H1 (cell line): ENCODE measurements at regions not wholly inside any gene's neighbourhood (a gene's known extent, or its start where the extent isn't known, plus 50 kb on each side); places are given as distances from the start of the nearest gene placed in this dataset.
"Not testable (repeated sequence)": the region's sequence is repeated elsewhere in the genome, so short reads cannot be mapped to it uniquely, and the experiment has no call there.

Experiments
- CTCF ChIA-PET: fragments of 300-600 bp; sonication (Branson Sonifier 250); formaldehyde crosslinking; loops from one replicate; lab custom pipeline; 2021; ENCODE audit not compliant: partially characterized antibody; lab: Charles Lee
- POLR2A ChIA-PET: fragments of 300-600 bp; sonication (Branson Sonifier 250); formaldehyde crosslinking; loops from one replicate; lab custom pipeline; 2021; ENCODE audit warnings: inconsistent platforms; ENCODE audit not compliant: partially characterized antibody; lab: Charles Lee
- DNase-seq, 2 experiments: peaks; one replicate each; pipeline versions ENCODE4 v3.0.0 to v3.0.0-alpha.2; 2010 to 2022; ENCODE audit warnings: low spot score in 2 of 2, low read depth in 1 of 2, mixed read lengths in 1 of 2
- FAIRE-seq: peaks from 2 replicates; lab custom pipeline; 2011; peaks lifted over from hg19 to GRCh38; lab: Jason Lieb, UNC
- H2AFZ ChIP-seq: 2 replicates; pipeline ENCODE4 v1.8.1; 2012; ENCODE audit warnings: low read length, inconsistent platforms
- H2AK5ac ChIP-seq: 2 replicates; pipeline ENCODE4 v1.6.1; 2013; ENCODE audit warnings: low read depth, low read length
- H2BK120ac ChIP-seq: replicated peaks from 2 replicates; pipeline ENCODE3; 2013; ENCODE audit warnings: low read depth, low read length, inconsistent platforms
- H2BK12ac ChIP-seq: 2 replicates; pipeline ENCODE4 v1.6.1; 2013; ENCODE audit warnings: low read depth, low read length
- H2BK15ac ChIP-seq: 2 replicates; pipeline ENCODE4 v1.6.1; 2013; ENCODE audit warnings: low read length
- H2BK20ac ChIP-seq: 2 replicates; pipeline ENCODE4 v1.6.1; 2013; ENCODE audit warnings: low read length
- H2BK5ac ChIP-seq: 2 replicates; pipeline ENCODE4 v1.6.1; 2013; ENCODE audit warnings: low read depth, low read length
- H3K14ac ChIP-seq: 2 replicates; pipeline ENCODE4 v1.6.1; 2013; ENCODE audit warnings: inconsistent platforms; ENCODE audit not compliant: insufficient read length
- H3K18ac ChIP-seq: 2 replicates; pipeline ENCODE4 v1.6.1; 2013; ENCODE audit warnings: low read length; ENCODE audit errors: extremely low read depth
- H3K23ac ChIP-seq: 2 replicates; pipeline ENCODE4 v1.6.1; 2013; ENCODE audit warnings: inconsistent platforms; ENCODE audit not compliant: insufficient read length
- H3K23me2 ChIP-seq: 2 replicates; pipeline ENCODE4 v1.6.1; 2013; ENCODE audit warnings: low read depth, low read length
- H3K27ac ChIP-seq: 2 replicates; pipeline ENCODE4 v1.6.1; 2011; ENCODE audit warnings: low read depth, low read length, inconsistent platforms
- H3K27me3 ChIP-seq, 4 experiments: replicated peaks in 1 of 4; 1 replicate in 1 of 4; 2 replicates in 3 of 4; pipeline versions ENCODE4 v1.6.1 to v1.8.1; 2011 to 2013; ENCODE audit warnings: low read length in 3 of 4, mild to moderate bottlenecking in 3 of 4, inconsistent platforms in 2 of 4, mixed read lengths in 2 of 4, moderate library complexity in 1 of 4; ENCODE audit not compliant: control insufficient read depth in 3 of 4, insufficient read depth in 3 of 4; ENCODE audit errors: extremely low read depth in 1 of 4
- H3K36me3 ChIP-seq, 4 experiments: 2 replicates each; pipeline versions ENCODE4 v1.6.1 to v1.8.1; 2011 to 2013; ENCODE audit warnings: mild to moderate bottlenecking in 4 of 4, low read length in 3 of 4, moderate library complexity in 2 of 4, control low read depth in 1 of 4, inconsistent platforms in 1 of 4; ENCODE audit not compliant: insufficient read depth in 4 of 4, control insufficient read depth in 2 of 4
- H3K4ac ChIP-seq: replicated peaks from 2 replicates; pipeline ENCODE3; 2013; ENCODE audit warnings: low read length, low read depth, mixed read lengths, inconsistent platforms; ENCODE audit not compliant: insufficient read length
- H3K4me1 ChIP-seq, 4 experiments: replicated peaks in 1 of 4; 1 replicate in 1 of 4; 2 replicates in 3 of 4; pipeline versions ENCODE4 v1.6.1 to v1.8.1; 2011 to 2013; ENCODE audit warnings: low read length in 3 of 4, inconsistent platforms in 2 of 4, mixed read lengths in 1 of 4; ENCODE audit not compliant: insufficient read depth in 4 of 4, control insufficient read depth in 3 of 4
- H3K4me2 ChIP-seq, 2 experiments: 2 replicates each; pipeline versions ENCODE4 v1.6.1 to v1.8.1; 2011 to 2013; ENCODE audit warnings: low read depth in 2 of 2, low read length in 2 of 2, control low read depth in 1 of 2, inconsistent platforms in 1 of 2, mild to moderate bottlenecking in 1 of 2; ENCODE audit not compliant: insufficient read depth in 1 of 2
- H3K4me3 ChIP-seq, 4 experiments: fragments of 200-600, 300-600 bp in 1 of 4; sonication (generic), shearing (Covaris generic), sonication (Bioruptor Twin) in 1 of 4; 2 replicates each; pipeline versions ENCODE4 v1.5.1 to v1.8.1; 2011 to 2016; ENCODE audit warnings: low read length in 4 of 4, low read depth in 3 of 4, control low read depth in 2 of 4, inconsistent platforms in 2 of 4, mild to moderate bottlenecking in 2 of 4, mixed read lengths in 1 of 4, moderate library complexity in 1 of 4; ENCODE audit not compliant: insufficient read depth in 2 of 4; ENCODE audit errors: extremely low read depth in 1 of 4
- H3K56ac ChIP-seq: replicated peaks from 2 replicates; pipeline ENCODE3; 2013; ENCODE audit warnings: low read depth, mild to moderate bottlenecking, mixed read lengths, low read length, inconsistent platforms; ENCODE audit not compliant: insufficient read length
- H3K79me1 ChIP-seq: 2 replicates; pipeline ENCODE4 v1.6.1; 2013; ENCODE audit warnings: low read depth, low read length, control low read depth
- H3K79me2 ChIP-seq, 2 experiments: 2 replicates each; pipeline versions ENCODE4 v1.6.1 to v1.8.1; 2012 to 2013; ENCODE audit warnings: low read length in 2 of 2, mild to moderate bottlenecking in 2 of 2, inconsistent platforms in 1 of 2; ENCODE audit not compliant: insufficient read depth in 2 of 2, control insufficient read depth in 1 of 2
- H3K9ac ChIP-seq, 4 experiments: replicated peaks in 1 of 4; 1 replicate in 1 of 4; 2 replicates in 3 of 4; pipeline versions ENCODE4 v1.6.1 to v1.8.1; 2011 to 2013; ENCODE audit warnings: low read depth in 3 of 4, low read length in 3 of 4, control low read depth in 2 of 4, mild to moderate bottlenecking in 2 of 4, moderate library complexity in 2 of 4, inconsistent platforms in 1 of 4; ENCODE audit errors: extremely low read depth in 1 of 4
- H3K9me3 ChIP-seq, 2 experiments: 2 replicates each; pipeline versions ENCODE4 v1.6.1 to v1.8.1; 2012 to 2013; ENCODE audit warnings: mild to moderate bottlenecking in 2 of 2, moderate library complexity in 2 of 2, control low read depth in 1 of 2, inconsistent platforms in 1 of 2, low read depth in 1 of 2, low read length in 1 of 2, mixed read lengths in 1 of 2; ENCODE audit not compliant: insufficient read depth in 2 of 2
- H4K20me1 ChIP-seq, 2 experiments: replicated peaks in 1 of 2; 2 replicates each; pipeline versions ENCODE3 to v1.8.1; 2011 to 2013; ENCODE audit warnings: inconsistent platforms in 2 of 2, low read length in 2 of 2, mild to moderate bottlenecking in 1 of 2; ENCODE audit not compliant: insufficient read depth in 2 of 2, control insufficient read depth in 1 of 2
- H4K5ac ChIP-seq: 2 replicates; pipeline ENCODE4 v1.6.1; 2013; ENCODE audit warnings: low read length, low read depth, mixed read lengths, inconsistent platforms; ENCODE audit not compliant: insufficient read length
- H4K8ac ChIP-seq: 2 replicates; pipeline ENCODE4 v1.8.0; 2013; ENCODE audit warnings: mild to moderate bottlenecking, moderate library complexity, low read length, inconsistent platforms; ENCODE audit not compliant: insufficient read depth; ENCODE audit errors: extremely low read depth
- H4K91ac ChIP-seq: replicated peaks from 2 replicates; pipeline ENCODE3; 2013; ENCODE audit warnings: low read length, mixed read lengths, inconsistent platforms; ENCODE audit not compliant: insufficient read length
- WGBS, 2 experiments: shearing (Covaris generic) in 1 of 2; methylation state at CpG; one replicate each; pipeline versions ENCODE4 v1.1.6 to v1.1.7; 2013 to 2015; ENCODE audit warnings: low lambda C conversion rate in 2 of 2, mixed read lengths in 2 of 2, inconsistent platforms in 1 of 2, low coverage in 1 of 2, missing lambda C conversion rate in 1 of 2; ENCODE audit not compliant: insufficient replicate concordance in 2 of 2, insufficient coverage in 1 of 2, insufficient read length in 1 of 2; ENCODE audit errors: extremely low coverage in 1 of 2, missing lambda C conversion rate in 1 of 2; 5-methylcytosine and 5-hydroxymethylcytosine counted together

- H4K91ac ChIP-seq, H3K79me1 ChIP-seq, H3K4me1 ChIP-seq, POLR2A ChIA-PET, H3K4me2 ChIP-seq, H2BK20ac ChIP-seq, H3K9ac ChIP-seq, FAIRE-seq, DNase-seq, H2AFZ ChIP-seq, H4K8ac ChIP-seq, H2BK120ac ChIP-seq, H3K79me2 ChIP-seq, H3K14ac ChIP-seq, H2BK15ac ChIP-seq, H4K5ac ChIP-seq, H2BK5ac ChIP-seq, H3K27me3 ChIP-seq, H3K56ac ChIP-seq, H3K36me3 ChIP-seq, H3K4ac ChIP-seq, H3K27ac ChIP-seq, H3K9me3 ChIP-seq, H2BK12ac ChIP-seq, H4K20me1 ChIP-seq, H3K23ac ChIP-seq, H3K4me3 ChIP-seq, H3K18ac ChIP-seq, H3K23me2 ChIP-seq, H2AK5ac ChIP-seq, CTCF ChIA-PET: not testable (repeated sequence)
- WGBS, 2 experiments = 96% methylated on average over 38 of the region's 60 CpGs; no CpG with 5 or more reads in 1 of the 2 experiments
These were observed 1247.6 kb upstream of the PHF14 start for GRCh38 chr7:9725940-9726663.

GRCh38 chr7:9726811-9727210 is 1246.9 kb upstream of the PHF14 start:
- H3K79me2 ChIP-seq, H3K4me2 ChIP-seq, H3K36me3 ChIP-seq, H2BK5ac ChIP-seq, H3K9me3 ChIP-seq, H3K4me1 ChIP-seq, H2AK5ac ChIP-seq, H2BK20ac ChIP-seq, H3K79me1 ChIP-seq, H3K4ac ChIP-seq, H2BK15ac ChIP-seq, H3K14ac ChIP-seq, H4K20me1 ChIP-seq, H4K5ac ChIP-seq, H2BK12ac ChIP-seq, H3K56ac ChIP-seq, H3K23ac ChIP-seq, FAIRE-seq, DNase-seq, H3K27me3 ChIP-seq, H4K91ac ChIP-seq, H2AFZ ChIP-seq, H3K4me3 ChIP-seq, H4K8ac ChIP-seq, H2BK120ac ChIP-seq, H3K27ac ChIP-seq, H3K18ac ChIP-seq, H3K23me2 ChIP-seq, POLR2A ChIA-PET, H3K9ac ChIP-seq: not testable (repeated sequence)
- 97% methylated on average over 17 of the region's 22 CpGs; no CpG with 5 or more reads in 1 of the 2 experiments for WGBS, 2 experiments
- CTCF ChIA-PET = interaction anchor here (0.7 kb wide), 1 partner anchor 655 kb away, joined by 3 read pairs; no protein-coding TSS in a partner anchor
